IMR-90 (cell line): ENCODE measurements at regions not wholly inside any gene's neighbourhood (a gene's known extent, or its start where the extent isn't known, plus 50 kb on each side); places are given as distances from the start of the nearest gene placed in this dataset.

Experiments used
- ATAC-seq: fragments of 200-7000 bp; cut with Tn5 transposase; 2 replicates; pipeline ENCODE4 v1.9.1; 2020; ENCODE audit warnings: low read depth, mild to moderate bottlenecking, moderate library complexity
- BruUV-seq: library from RNA; stranded (reverse); fragments of 400-500 nt; replicated peaks from 2 replicates; lab custom pipeline; 2021; lab: Mats Ljungman, UMichigan
- CTCF ChIA-PET: fragments of 300-600 bp; formaldehyde crosslinking; extraction: SDS; loops from one replicate; lab custom pipeline; 2021; ENCODE audit warnings: antibody characterized with exemption; lab: Yijun Ruan, JAX
- POLR2A ChIA-PET: fragments of 300-600 bp; sonication (Branson Sonifier 250); formaldehyde crosslinking; loops from one replicate; lab custom pipeline; 2022; ENCODE audit warnings: antibody characterized with exemption; ENCODE audit not compliant: unreplicated experiment; lab: Charles Lee
- DNase-seq: peaks from one replicate; pipeline ENCODE4 v3.0.0; 2013
- H2AFZ ChIP-seq: replicated peaks from 2 replicates; pipeline ENCODE3; 2013; ENCODE audit warnings: low read length, mild to moderate bottlenecking; ENCODE audit not compliant: poor library complexity
- H2AK5ac ChIP-seq: 2 replicates; pipeline ENCODE4 v1.6.1; 2013; ENCODE audit warnings: low read depth, low read length, inconsistent platforms
- H2AK9ac ChIP-seq: replicated peaks from 2 replicates; pipeline ENCODE3; 2013; ENCODE audit warnings: mild to moderate bottlenecking, low read depth, low read length, moderate library complexity; ENCODE audit not compliant: poor library complexity
- H2BK120ac ChIP-seq: 2 replicates; pipeline ENCODE4 v1.6.1; 2013; ENCODE audit warnings: low read depth, low read length, inconsistent platforms
- H2BK15ac ChIP-seq: 3 replicates; pipeline ENCODE4 v1.6.1; 2013; ENCODE audit warnings: low read depth, low read length, inconsistent platforms
- H2BK20ac ChIP-seq: 2 replicates; pipeline ENCODE4 v1.6.1; 2013; ENCODE audit warnings: low read depth, mild to moderate bottlenecking, inconsistent platforms, low read length, moderate library complexity
- H2BK5ac ChIP-seq: 2 replicates; pipeline ENCODE4 v1.6.1; 2013; ENCODE audit warnings: mild to moderate bottlenecking, low read depth, low read length, inconsistent platforms; ENCODE audit not compliant: poor library complexity, severe bottlenecking
- H3K14ac ChIP-seq: replicated peaks from 2 replicates; pipeline ENCODE4 v1.6.1; 2013; ENCODE audit warnings: low read depth, low read length, inconsistent platforms
- H3K18ac ChIP-seq: 2 replicates; pipeline ENCODE4 v1.6.1; 2013; ENCODE audit warnings: low read depth, low read length, control low read depth
- H3K23ac ChIP-seq: 2 replicates; pipeline ENCODE4 v1.6.1; 2013; ENCODE audit warnings: low read depth, low read length, inconsistent platforms
- H3K27ac ChIP-seq: 2 replicates; pipeline ENCODE4 v1.5.1; 2013; ENCODE audit warnings: mild to moderate bottlenecking, control low read depth, low read length; ENCODE audit not compliant: insufficient read depth
- H3K27me3 ChIP-seq: 2 replicates; pipeline ENCODE4 v1.6.1; 2013; ENCODE audit warnings: low read length; ENCODE audit not compliant: control insufficient read depth, insufficient read depth
- H3K36me3 ChIP-seq: 2 replicates; pipeline ENCODE4 v1.6.1; 2013; ENCODE audit warnings: low read length, mixed read lengths; ENCODE audit not compliant: control insufficient read depth, insufficient read depth
- H3K4ac ChIP-seq: 2 replicates; pipeline ENCODE4 v1.6.1; 2013; ENCODE audit warnings: low read depth, low read length, inconsistent platforms
- H3K4me1 ChIP-seq: 2 replicates; pipeline ENCODE4 v1.6.1; 2013; ENCODE audit warnings: low read length, mixed read lengths; ENCODE audit not compliant: control insufficient read depth, insufficient read depth
- H3K4me2 ChIP-seq: 2 replicates; pipeline ENCODE4 v1.6.1; 2013; ENCODE audit warnings: low read depth, mild to moderate bottlenecking, control low read depth, low read length, moderate library complexity
- H3K4me3 ChIP-seq: 2 replicates; pipeline ENCODE4 v1.5.1; 2013; ENCODE audit warnings: low read depth, mild to moderate bottlenecking, control low read depth, low read length, moderate library complexity; ENCODE audit not compliant: insufficient read depth
- H3K56ac ChIP-seq: 2 replicates; pipeline ENCODE4 v1.6.1; 2013; ENCODE audit warnings: low read length, inconsistent platforms; ENCODE audit not compliant: insufficient read depth; ENCODE audit errors: extremely low read depth
- H3K79me1 ChIP-seq, 2 experiments: 2 replicates each; pipeline ENCODE4 v1.6.1; 2013; ENCODE audit warnings: low read length in 2 of 2, inconsistent platforms in 1 of 2, low read depth in 1 of 2
- H3K9ac ChIP-seq: 2 replicates; pipeline ENCODE4 v1.6.1; 2013; ENCODE audit warnings: low read depth, low read length, control low read depth
- H3K9me1 ChIP-seq: 2 replicates; pipeline ENCODE4 v1.6.1; 2013; ENCODE audit warnings: low read length, inconsistent platforms; ENCODE audit not compliant: insufficient read depth
- H3K9me3 ChIP-seq: 2 replicates; pipeline ENCODE4 v1.6.1; 2013; ENCODE audit warnings: low read length; ENCODE audit not compliant: control insufficient read depth, insufficient read depth
- H4K20me1 ChIP-seq: 2 replicates; pipeline ENCODE4 v1.6.1; 2013; ENCODE audit warnings: low read length, inconsistent platforms; ENCODE audit not compliant: insufficient read depth
- H4K5ac ChIP-seq: 2 replicates; pipeline ENCODE4 v1.6.1; 2013; ENCODE audit warnings: mild to moderate bottlenecking, low read depth, low read length, control low read depth
- H4K8ac ChIP-seq, 2 experiments: 2 replicates each; pipeline ENCODE4 v1.6.1; 2013; ENCODE audit warnings: low read depth in 2 of 2, low read length in 2 of 2, control low read depth in 1 of 2, inconsistent platforms in 1 of 2
- H4K91ac ChIP-seq: 2 replicates; pipeline ENCODE4 v1.6.1; 2013; ENCODE audit warnings: low read depth, low read length, inconsistent platforms; ENCODE audit not compliant: insufficient read depth
- USF2 ChIP-seq: fragments of 150-350 bp; IDR thresholded peaks from 2 replicates; pipeline ENCODE4 v1.6.1; 2017; ENCODE audit warnings: mild to moderate bottlenecking, antibody characterized with exemption, low read length, low read depth
- dilution Hi-C: fragments of 300-500 bp; cut with HindIII; formaldehyde crosslinking; loops from one replicate; pipeline ENCODE4 v1.14.3; 2018; ENCODE audit warnings: low sequenced_read_pairs; ENCODE audit not compliant: unreplicated experiment
- in situ Hi-C: fragments of 300-500 bp; cut with MboI; formaldehyde crosslinking; loops from 3 replicates; pipeline ENCODE4 v1.14.3; 2019; ENCODE audit warnings: low sequenced_read_pairs, inconsistent platforms, mixed read lengths
- intact Hi-C: fragments of 100-400 bp; cut with micrococcal nuclease; formaldehyde crosslinking; loops from 2 replicates; pipeline ENCODE4 v1.10.0; 2022
- TF ChIP-seq, protein P1 (sequence below): fragments of 150-350 bp; IDR thresholded peaks from 2 replicates; pipeline ENCODE4 v1.6.1; 2016; ENCODE audit warnings: low read depth, mild to moderate bottlenecking, low read length, moderate library complexity, borderline replicate concordance

GRCh38 chr13:54647275-54647674, 1618.7 kb downstream of the OLFM4 start:
- Histone ChIP-seq H3K4me2 (no peak overlapping the region), H2AFZ (no peak overlapping the region), H3K23ac (no peak overlapping the region), H2BK5ac (no peak overlapping the region), H3K56ac (no peak overlapping the region), H2BK120ac (no peak overlapping the region), H2BK20ac (no peak overlapping the region), H3K27ac (no peak overlapping the region), H4K8ac (no peak overlapping the region), H3K4me3 (no peak overlapping the region), H3K79me1 (no peaks in the 10 kb centered on the region), H3K27me3 (no peaks in the 10 kb centered on the region), H3K18ac (no peak overlapping the region), H4K91ac (no peak overlapping the region), H3K4ac (no peak overlapping the region), H4K5ac (no peak overlapping the region), H3K14ac (no peak overlapping the region), H4K20me1 (no peaks in the 10 kb centered on the region), H2BK15ac (no peak overlapping the region), H3K36me3 (no peaks in the 10 kb centered on the region), H3K4me1 (no peaks in the 10 kb centered on the region), H3K9ac (no peak overlapping the region), H2AK5ac (no peak overlapping the region), H3K9me1 (no peaks in the 10 kb centered on the region), H2AK9ac (no peak overlapping the region), H3K9me3 (peaks cover 5% of the 10 kb centered on the region)
- POLR2A ChIA-PET = no interaction called here
- dilution Hi-C loops = no loop called here
- CTCF ChIA-PET = no interaction called here
- no peak for TF ChIP-seq USF2
- TF ChIP-seq, protein P1, sequence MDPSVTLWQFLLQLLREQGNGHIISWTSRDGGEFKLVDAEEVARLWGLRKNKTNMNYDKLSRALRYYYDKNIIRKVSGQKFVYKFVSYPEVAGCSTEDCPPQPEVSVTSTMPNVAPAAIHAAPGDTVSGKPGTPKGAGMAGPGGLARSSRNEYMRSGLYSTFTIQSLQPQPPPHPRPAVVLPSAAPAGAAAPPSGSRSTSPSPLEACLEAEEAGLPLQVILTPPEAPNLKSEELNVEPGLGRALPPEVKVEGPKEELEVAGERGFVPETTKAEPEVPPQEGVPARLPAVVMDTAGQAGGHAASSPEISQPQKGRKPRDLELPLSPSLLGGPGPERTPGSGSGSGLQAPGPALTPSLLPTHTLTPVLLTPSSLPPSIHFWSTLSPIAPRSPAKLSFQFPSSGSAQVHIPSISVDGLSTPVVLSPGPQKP = no peak
- in situ Hi-C loops = no loop called here
- DNase-seq = no peak
- intact Hi-C loops = no loop called here
- ATAC-seq = no peak
- BruUV-seq = no TSS peak
